ENCODE measurements at regions not wholly inside any gene's neighbourhood (a gene's known extent, or its start where the extent isn't known, plus 50 kb on each side); places are given as distances from the start of the nearest gene placed in this dataset.

GRCh38 chr14:104437703-104438102 is 141.9 kb upstream of the C14orf180 start:
- no peak overlapping the region for H3K4me3 ChIP-seq (ENCODE audit: severe bottlenecking)
- H3K27me3 ChIP-seq (ENCODE audit: insufficient read depth, poor library complexity, severe bottlenecking) = peaks cover 17% of the 10 kb centered on the region
- ATAC-seq (ENCODE audit: low read depth) (no peak), DNase-seq (ENCODE audit: low spot score) (no peak)
- H3K4me1 ChIP-seq (ENCODE audit: insufficient read depth, poor library complexity, severe bottlenecking) = no peaks in the 10 kb centered on the region
- H3K27ac ChIP-seq (ENCODE audit: poor library complexity, severe bottlenecking) = no peak overlapping the region
- no peak for TF ChIP-seq CTCF (IDR thresholded peaks at IDR 0.05; ENCODE audit: poor library complexity, severe bottlenecking)
- H3K36me3 ChIP-seq (ENCODE audit: low read depth) = no peaks in the 10 kb centered on the region
- no peaks in the 10 kb centered on the region for H3K9me3 ChIP-seq (ENCODE audit: severe bottlenecking)

- no peak for TF ChIP-seq CTCF (IDR thresholded peaks at IDR 0.05; ENCODE audit: poor library complexity, severe bottlenecking)
- ATAC-seq (ENCODE audit: low read depth) (no peak), DNase-seq (ENCODE audit: low spot score) (no peak)
Measured at GRCh38 chr14:104438166-104438887, 141.2 kb upstream of the C14orf180 start.

GRCh38 chr14:104439625-104440024 is 139.9 kb upstream of the C14orf180 start:
- no peak for TF ChIP-seq CTCF (IDR thresholded peaks at IDR 0.05; ENCODE audit: poor library complexity, severe bottlenecking)
- no peak for ATAC-seq (ENCODE audit: low read depth)

More at GRCh38 chr14:104438166-104438887, 141.2 kb upstream of the C14orf180 start:
- Histone ChIP-seq H3K27me3 (ENCODE audit: insufficient read depth, poor library complexity, severe bottlenecking) (peaks cover 17% of the 10 kb centered on the region), H3K4me1 (ENCODE audit: insufficient read depth, poor library complexity, severe bottlenecking) (no peaks in the 10 kb centered on the region), H3K4me3 (ENCODE audit: severe bottlenecking) (no peak overlapping the region), H3K27ac (ENCODE audit: poor library complexity, severe bottlenecking) (no peak overlapping the region), H3K9me3 (ENCODE audit: severe bottlenecking) (no peaks in the 10 kb centered on the region), H3K36me3 (ENCODE audit: low read depth) (no peaks in the 10 kb centered on the region)

GRCh38 chr14:104440297-104440956 is 139.1 kb upstream of the C14orf180 start:
- TF ChIP-seq CTCF (IDR thresholded peaks at IDR 0.05; ENCODE audit: poor library complexity, severe bottlenecking) = no peak
- Histone ChIP-seq H3K9me3 (ENCODE audit: severe bottlenecking) (no peaks in the 10 kb centered on the region), H3K27ac (ENCODE audit: poor library complexity, severe bottlenecking) (no peak overlapping the region), H3K27me3 (ENCODE audit: insufficient read depth, poor library complexity, severe bottlenecking) (peaks cover 17% of the 10 kb centered on the region), H3K36me3 (ENCODE audit: low read depth) (no peaks in the 10 kb centered on the region), H3K4me1 (ENCODE audit: insufficient read depth, poor library complexity, severe bottlenecking) (no peaks in the 10 kb centered on the region), H3K4me3 (ENCODE audit: severe bottlenecking) (no peak overlapping the region)
- DNase-seq (ENCODE audit: low spot score) = no peak
- ATAC-seq (ENCODE audit: low read depth) = no peak

More at GRCh38 chr14:104439625-104440024, 139.9 kb upstream of the C14orf180 start:
- DNase-seq (ENCODE audit: low spot score) = no peak
- H3K4me1 ChIP-seq (ENCODE audit: insufficient read depth, poor library complexity, severe bottlenecking) = no peaks in the 10 kb centered on the region
- no peak overlapping the region for H3K4me3 ChIP-seq (ENCODE audit: severe bottlenecking)
- no peaks in the 10 kb centered on the region for H3K36me3 ChIP-seq (ENCODE audit: low read depth)
- H3K27ac ChIP-seq (ENCODE audit: poor library complexity, severe bottlenecking) = no peak overlapping the region
- H3K27me3 ChIP-seq (ENCODE audit: insufficient read depth, poor library complexity, severe bottlenecking) = peaks cover 17% of the 10 kb centered on the region
- H3K9me3 ChIP-seq (ENCODE audit: severe bottlenecking) = no peaks in the 10 kb centered on the region
